ENCODE measurements at regions not wholly inside any gene's neighbourhood (a gene's known extent, or its start where the extent isn't known, plus 50 kb on each side); places are given as distances from the start of the nearest gene placed in this dataset.

DNA sequence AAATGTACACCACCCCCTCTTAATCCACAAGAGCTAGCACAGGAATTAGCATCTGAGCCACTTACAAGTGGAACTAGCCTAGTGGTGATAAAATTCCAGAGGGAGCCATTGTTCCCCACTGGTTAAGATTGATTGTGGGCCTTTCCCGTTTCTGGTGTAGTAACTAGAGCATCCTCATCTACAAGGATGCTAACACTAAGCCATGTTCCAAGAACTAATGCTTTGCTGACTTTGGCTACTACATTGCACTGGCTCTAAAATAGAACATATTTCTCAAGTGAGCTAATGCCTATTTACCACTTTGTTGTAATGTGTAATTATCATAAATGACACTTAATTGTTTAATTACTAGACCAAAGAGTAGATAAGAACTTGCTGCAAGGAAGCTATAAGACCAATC lies 143.7 kb downstream of the FZD1 start:
- TF ChIP-seq ATF6 (CRISPR knock-in tag; IDR thresholded peaks at IDR 0.05) (no peak), ZNF232 (CRISPR knock-in tag; IDR thresholded peaks at IDR 0.05) (no peak), ZBTB21 (CRISPR knock-in tag; IDR thresholded peaks at IDR 0.05; ENCODE audit: borderline replicate concordance) (no peak), SP1 (CRISPR knock-in tag; conservative IDR thresholded peaks at IDR 0.05) (no peak), CTCF (IDR thresholded peaks at IDR 0.05) (no peak), RELA (CRISPR knock-in tag; IDR thresholded peaks at IDR 0.05; ENCODE audit: borderline replicate concordance) (no peak), PRRX2 (CRISPR knock-in tag; IDR thresholded peaks at IDR 0.05) (no peak), HMGA2 (CRISPR knock-in tag; IDR thresholded peaks at IDR 0.05) (no peak), FOXK1 (CRISPR knock-in tag; IDR thresholded peaks at IDR 0.05) (no peak), ATF3 (CRISPR knock-in tag; conservative IDR thresholded peaks at IDR 0.05) (no peak), ESRRA (CRISPR knock-in tag; IDR thresholded peaks at IDR 0.05; ENCODE audit: borderline replicate concordance) (no peak)
- TF ChIP-seq, protein P1, sequence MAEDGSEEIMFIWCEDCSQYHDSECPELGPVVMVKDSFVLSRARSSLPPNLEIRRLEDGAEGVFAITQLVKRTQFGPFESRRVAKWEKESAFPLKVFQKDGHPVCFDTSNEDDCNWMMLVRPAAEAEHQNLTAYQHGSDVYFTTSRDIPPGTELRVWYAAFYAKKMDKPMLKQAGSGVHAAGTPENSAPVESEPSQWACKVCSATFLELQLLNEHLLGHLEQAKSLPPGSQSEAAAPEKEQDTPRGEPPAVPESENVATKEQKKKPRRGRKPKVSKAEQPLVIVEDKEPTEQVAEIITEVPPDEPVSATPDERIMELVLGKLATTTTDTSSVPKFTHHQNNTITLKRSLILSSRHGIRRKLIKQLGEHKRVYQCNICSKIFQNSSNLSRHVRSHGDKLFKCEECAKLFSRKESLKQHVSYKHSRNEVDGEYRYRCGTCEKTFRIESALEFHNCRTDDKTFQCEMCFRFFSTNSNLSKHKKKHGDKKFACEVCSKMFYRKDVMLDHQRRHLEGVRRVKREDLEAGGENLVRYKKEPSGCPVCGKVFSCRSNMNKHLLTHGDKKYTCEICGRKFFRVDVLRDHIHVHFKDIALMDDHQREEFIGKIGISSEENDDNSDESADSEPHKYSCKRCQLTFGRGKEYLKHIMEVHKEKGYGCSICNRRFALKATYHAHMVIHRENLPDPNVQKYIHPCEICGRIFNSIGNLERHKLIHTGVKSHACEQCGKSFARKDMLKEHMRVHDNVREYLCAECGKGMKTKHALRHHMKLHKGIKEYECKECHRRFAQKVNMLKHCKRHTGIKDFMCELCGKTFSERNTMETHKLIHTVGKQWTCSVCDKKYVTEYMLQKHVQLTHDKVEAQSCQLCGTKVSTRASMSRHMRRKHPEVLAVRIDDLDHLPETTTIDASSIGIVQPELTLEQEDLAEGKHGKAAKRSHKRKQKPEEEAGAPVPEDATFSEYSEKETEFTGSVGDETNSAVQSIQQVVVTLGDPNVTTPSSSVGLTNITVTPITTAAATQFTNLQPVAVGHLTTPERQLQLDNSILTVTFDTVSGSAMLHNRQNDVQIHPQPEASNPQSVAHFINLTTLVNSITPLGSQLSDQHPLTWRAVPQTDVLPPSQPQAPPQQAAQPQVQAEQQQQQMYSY (CRISPR knock-in tag; IDR thresholded peaks at IDR 0.05), result no peak
- TF ChIP-seq, protein P2, sequence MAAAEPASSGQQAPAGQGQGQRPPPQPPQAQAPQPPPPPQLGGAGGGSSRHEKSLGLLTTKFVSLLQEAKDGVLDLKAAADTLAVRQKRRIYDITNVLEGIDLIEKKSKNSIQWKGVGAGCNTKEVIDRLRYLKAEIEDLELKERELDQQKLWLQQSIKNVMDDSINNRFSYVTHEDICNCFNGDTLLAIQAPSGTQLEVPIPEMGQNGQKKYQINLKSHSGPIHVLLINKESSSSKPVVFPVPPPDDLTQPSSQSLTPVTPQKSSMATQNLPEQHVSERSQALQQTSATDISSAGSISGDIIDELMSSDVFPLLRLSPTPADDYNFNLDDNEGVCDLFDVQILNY (CRISPR knock-in tag; IDR thresholded peaks at IDR 0.05), result no peak
